ENCODE measurements at regions not wholly inside any gene's neighbourhood (a gene's known extent, or its start where the extent isn't known, plus 50 kb on each side); places are given as distances from the start of the nearest gene placed in this dataset.

DNA sequence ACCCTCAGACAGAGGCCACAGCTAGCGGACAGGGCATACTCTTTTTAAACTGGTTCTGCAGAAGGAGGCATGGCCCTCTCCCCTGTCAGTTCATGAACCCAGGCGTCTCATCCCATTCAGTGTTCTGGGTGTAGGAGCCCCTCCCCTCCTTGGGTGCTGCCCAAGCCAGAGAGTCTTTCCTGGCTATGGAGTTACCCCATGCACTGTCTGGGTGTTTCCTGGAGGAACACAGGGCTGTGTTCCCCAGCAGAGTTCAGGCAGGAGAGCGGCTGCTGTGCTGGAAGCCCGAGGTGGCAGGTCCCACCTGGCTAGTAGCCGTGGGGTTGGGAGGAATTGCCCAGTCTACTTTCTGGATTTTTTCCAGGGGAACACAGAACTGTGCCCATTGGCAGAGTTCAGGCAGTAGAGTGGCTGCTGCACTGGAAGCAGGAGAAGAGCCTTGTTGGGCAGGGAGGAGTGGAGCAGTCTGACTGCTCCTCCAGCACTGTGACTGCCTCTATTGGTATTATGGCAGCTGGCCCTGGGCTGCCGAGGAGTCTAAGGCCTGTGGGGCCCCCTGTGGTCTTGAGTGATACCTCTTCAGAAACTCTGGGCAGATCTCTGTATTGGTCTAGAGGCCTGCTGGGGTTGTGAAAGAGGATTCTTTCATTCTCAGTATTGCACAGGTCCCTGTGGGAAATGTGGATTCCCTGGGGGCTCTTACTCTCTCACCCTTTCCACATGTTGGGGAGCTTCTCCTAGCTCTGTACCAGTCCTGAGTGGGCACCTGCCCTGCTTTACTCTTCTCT is 168.3 kb downstream of the PCDH20 start:
- Histone ChIP-seq H3K9me2 (ENCODE audit: insufficient read depth) (no peaks in the 10 kb centered on the region; the same call in 1 of the 2 replicates), H3K4me1 (replicated peaks; ENCODE audit: insufficient read depth) (no peaks in the 10 kb centered on the region), H3K79me2 (ENCODE audit: low read depth) (no peaks in the 10 kb centered on the region), H3K27me3 (ENCODE audit: insufficient read depth, low read depth) (no peaks in the 10 kb centered on the region), H3K36me3 (ENCODE audit: low read depth) (no peaks in the 10 kb centered on the region), H3K4me2 (no peak overlapping the region), H2AFZ (no peak overlapping the region), H3F3A (ENCODE audit: insufficient read depth, low read depth) (no peaks in the 10 kb centered on the region), H3K27ac (no peak overlapping the region), H3K9me3 (ENCODE audit: insufficient read depth, low read depth) (no peaks in the 10 kb centered on the region), H3K4me3 (no peak overlapping the region), H4K20me1 (ENCODE audit: insufficient read depth) (no peaks in the 10 kb centered on the region)
- BruUV-seq (replicated peaks), result no TSS peak
- TF ChIP-seq EZH2 (IDR thresholded peaks at IDR 0.05; ENCODE audit: low read depth), result no peak
- TF ChIP-seq, protein P1, sequence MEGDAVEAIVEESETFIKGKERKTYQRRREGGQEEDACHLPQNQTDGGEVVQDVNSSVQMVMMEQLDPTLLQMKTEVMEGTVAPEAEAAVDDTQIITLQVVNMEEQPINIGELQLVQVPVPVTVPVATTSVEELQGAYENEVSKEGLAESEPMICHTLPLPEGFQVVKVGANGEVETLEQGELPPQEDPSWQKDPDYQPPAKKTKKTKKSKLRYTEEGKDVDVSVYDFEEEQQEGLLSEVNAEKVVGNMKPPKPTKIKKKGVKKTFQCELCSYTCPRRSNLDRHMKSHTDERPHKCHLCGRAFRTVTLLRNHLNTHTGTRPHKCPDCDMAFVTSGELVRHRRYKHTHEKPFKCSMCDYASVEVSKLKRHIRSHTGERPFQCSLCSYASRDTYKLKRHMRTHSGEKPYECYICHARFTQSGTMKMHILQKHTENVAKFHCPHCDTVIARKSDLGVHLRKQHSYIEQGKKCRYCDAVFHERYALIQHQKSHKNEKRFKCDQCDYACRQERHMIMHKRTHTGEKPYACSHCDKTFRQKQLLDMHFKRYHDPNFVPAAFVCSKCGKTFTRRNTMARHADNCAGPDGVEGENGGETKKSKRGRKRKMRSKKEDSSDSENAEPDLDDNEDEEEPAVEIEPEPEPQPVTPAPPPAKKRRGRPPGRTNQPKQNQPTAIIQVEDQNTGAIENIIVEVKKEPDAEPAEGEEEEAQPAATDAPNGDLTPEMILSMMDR (conservative IDR thresholded peaks at IDR 0.05), result no peak
- POLR2A ChIA-PET (ENCODE audit: unreplicated experiment), result no interaction called here
- intact Hi-C loops (cut with micrococcal nuclease; ENCODE audit: unreplicated experiment), result no loop called here
- CTCF ChIA-PET, result no interaction called here
- DNase-seq, result no peak

DNA sequence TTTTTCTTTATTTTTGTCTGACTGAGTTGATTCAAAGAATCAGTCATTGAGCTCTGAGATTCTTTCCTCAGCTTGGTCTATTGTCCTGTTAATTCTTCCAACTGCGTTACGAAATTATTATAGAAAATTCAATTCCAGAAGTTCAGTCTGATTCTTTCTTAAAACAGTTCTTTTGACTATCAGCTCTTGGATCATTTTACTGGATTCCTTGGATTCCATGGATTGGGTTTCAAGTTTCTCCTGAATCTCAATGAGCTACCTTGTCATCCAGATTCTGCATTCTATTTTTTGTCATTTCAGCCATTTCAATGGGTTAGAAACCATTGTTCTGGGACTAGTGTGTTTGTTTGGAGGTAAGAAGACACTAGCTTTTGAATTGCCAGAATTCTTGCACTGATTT is 169.3 kb downstream of the PCDH20 start:
- Histone ChIP-seq H3K4me3 (no peak overlapping the region), H3F3A (ENCODE audit: insufficient read depth, low read depth) (no peaks in the 10 kb centered on the region), H3K4me1 (replicated peaks; ENCODE audit: insufficient read depth) (no peaks in the 10 kb centered on the region), H3K9me3 (ENCODE audit: insufficient read depth, low read depth) (no peaks in the 10 kb centered on the region), H3K79me2 (ENCODE audit: low read depth) (no peaks in the 10 kb centered on the region), H3K4me2 (no peak overlapping the region), H3K27me3 (ENCODE audit: insufficient read depth, low read depth) (no peaks in the 10 kb centered on the region), H2AFZ (no peak overlapping the region), H4K20me1 (ENCODE audit: insufficient read depth) (no peaks in the 10 kb centered on the region), H3K9me2 (ENCODE audit: insufficient read depth) (no peaks in the 10 kb centered on the region; the same call in 1 of the 2 replicates), H3K27ac (no peak overlapping the region), H3K36me3 (ENCODE audit: low read depth) (no peaks in the 10 kb centered on the region)
- no peak for DNase-seq
- ChIA-PET CTCF (no interaction called here), POLR2A (ENCODE audit: unreplicated experiment) (no interaction called here)
- TF ChIP-seq EZH2 (IDR thresholded peaks at IDR 0.05; ENCODE audit: low read depth), result no peak
- TF ChIP-seq, protein P1 (conservative IDR thresholded peaks at IDR 0.05), result no peak
- intact Hi-C loops (cut with micrococcal nuclease; ENCODE audit: unreplicated experiment), result no loop called here
- BruUV-seq (replicated peaks), result no TSS peak

- Histone ChIP-seq H3K36me3 (ENCODE audit: low read depth) (no peaks in the 10 kb centered on the region), H3K27me3 (ENCODE audit: insufficient read depth, low read depth) (peaks cover 5% of the 10 kb centered on the region; the same call in 1 of the 2 replicates), H3K4me1 (replicated peaks; ENCODE audit: insufficient read depth) (no peaks in the 10 kb centered on the region), H3K27ac (no peak overlapping the region), H2AFZ (no peak overlapping the region), H3K9me3 (ENCODE audit: insufficient read depth, low read depth) (no peaks in the 10 kb centered on the region), H3K9me2 (ENCODE audit: insufficient read depth) (no peaks in the 10 kb centered on the region), H3F3A (ENCODE audit: insufficient read depth, low read depth) (no peaks in the 10 kb centered on the region), H3K4me3 (no peak overlapping the region), H4K20me1 (ENCODE audit: insufficient read depth) (no peaks in the 10 kb centered on the region; the same call in 1 of the 2 replicates), H3K79me2 (ENCODE audit: low read depth) (no peaks in the 10 kb centered on the region), H3K4me2 (no peak overlapping the region)
- intact Hi-C loops (cut with micrococcal nuclease; ENCODE audit: unreplicated experiment), result no loop called here
- BruUV-seq (replicated peaks), result no TSS peak
- TF ChIP-seq, protein P1 (conservative IDR thresholded peaks at IDR 0.05), result no peak
- no peak for TF ChIP-seq EZH2 (IDR thresholded peaks at IDR 0.05; ENCODE audit: low read depth)
- DNase-seq, result no peak
- POLR2A ChIA-PET (ENCODE audit: unreplicated experiment), result no interaction called here
- CTCF ChIA-PET, result no interaction called here
Measured at GRCh38 chr13:61215601-61216000, 200.0 kb downstream of the PCDH20 start.
